Loucy (cell line): ENCODE measurements at regions not wholly inside any gene's neighbourhood (a gene's known extent, or its start where the extent isn't known, plus 50 kb on each side); places are given as distances from the start of the nearest gene placed in this dataset.

Source experiments
- EZH2phosphoT487 ChIP-seq: fragments of 200-600 bp; IDR thresholded peaks from 2 replicates; pipeline ENCODE4 v1.6.1; 2018; ENCODE audit warnings: antibody characterized with exemption, mild to moderate bottlenecking, moderate library complexity, borderline replicate concordance
- TF ChIP-seq, protein P1 (sequence below): fragments of 200-600 bp; sonication (generic); conservative IDR thresholded peaks from 2 replicates; pipeline ENCODE4 v1.5.1; 2014; ENCODE audit warnings: mild to moderate bottlenecking, antibody characterized with exemption, low read length

DNA sequence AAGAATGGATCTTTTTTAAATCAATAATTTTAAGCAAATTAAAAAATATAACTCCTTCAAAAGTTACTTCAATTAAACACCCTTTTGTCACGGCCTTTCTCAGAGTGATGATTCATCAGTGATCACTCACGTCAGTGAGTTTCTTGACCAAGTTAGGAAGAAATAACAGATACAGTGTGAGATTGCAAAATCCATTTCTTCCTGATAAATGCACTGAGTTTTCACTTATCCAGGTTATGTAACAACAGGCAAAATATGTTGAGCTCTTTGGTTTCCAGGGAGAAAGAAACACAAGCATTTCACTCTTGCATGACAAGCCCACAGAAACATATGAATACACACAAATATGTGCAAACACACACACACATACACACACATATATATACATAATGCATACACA is 195.9 kb upstream of the CYRIA start:
- TF ChIP-seq, protein P1, sequence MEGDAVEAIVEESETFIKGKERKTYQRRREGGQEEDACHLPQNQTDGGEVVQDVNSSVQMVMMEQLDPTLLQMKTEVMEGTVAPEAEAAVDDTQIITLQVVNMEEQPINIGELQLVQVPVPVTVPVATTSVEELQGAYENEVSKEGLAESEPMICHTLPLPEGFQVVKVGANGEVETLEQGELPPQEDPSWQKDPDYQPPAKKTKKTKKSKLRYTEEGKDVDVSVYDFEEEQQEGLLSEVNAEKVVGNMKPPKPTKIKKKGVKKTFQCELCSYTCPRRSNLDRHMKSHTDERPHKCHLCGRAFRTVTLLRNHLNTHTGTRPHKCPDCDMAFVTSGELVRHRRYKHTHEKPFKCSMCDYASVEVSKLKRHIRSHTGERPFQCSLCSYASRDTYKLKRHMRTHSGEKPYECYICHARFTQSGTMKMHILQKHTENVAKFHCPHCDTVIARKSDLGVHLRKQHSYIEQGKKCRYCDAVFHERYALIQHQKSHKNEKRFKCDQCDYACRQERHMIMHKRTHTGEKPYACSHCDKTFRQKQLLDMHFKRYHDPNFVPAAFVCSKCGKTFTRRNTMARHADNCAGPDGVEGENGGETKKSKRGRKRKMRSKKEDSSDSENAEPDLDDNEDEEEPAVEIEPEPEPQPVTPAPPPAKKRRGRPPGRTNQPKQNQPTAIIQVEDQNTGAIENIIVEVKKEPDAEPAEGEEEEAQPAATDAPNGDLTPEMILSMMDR = no peak
- TF ChIP-seq EZH2phosphoT487 = no peak
